HepG2 (cell line): ENCODE measurements at regions not wholly inside any gene's neighbourhood (a gene's known extent, or its start where the extent isn't known, plus 50 kb on each side); places are given as distances from the start of the nearest gene placed in this dataset.

Experiments
- ATAC-seq: fragments of 200-7000 bp; cut with Tn5 transposase; 3 replicates; pipeline ENCODE4 v1.9.1; 2020; ENCODE audit warnings: mild to moderate bottlenecking, moderate library complexity
- BruUV-seq: library from RNA; stranded (reverse); fragments of 400-500 nt; replicated peaks from 2 replicates; lab custom pipeline; 2021; lab: Mats Ljungman, UMichigan
- CTCF ChIA-PET: fragments of 300-600 bp; formaldehyde crosslinking; extraction: SDS; loops from one replicate; lab custom pipeline; 2021; ENCODE audit warnings: low total read pairs, inconsistent platforms, low intra/inter-chr PET ratio; lab: Yijun Ruan, JAX
- POLR2A ChIA-PET: fragments of 350-600 bp; sonication (Branson Sonifier 250); formaldehyde crosslinking; loops from one replicate; lab custom pipeline; 2020; ENCODE audit warnings: antibody characterized with exemption, inconsistent platforms; lab: Yijun Ruan, JAX
- DNase-seq: peaks from one replicate; pipeline ENCODE4 v3.0.0-alpha.2; 2015; ENCODE audit warnings: low spot score
- FAIRE-seq: peaks from 3 replicates; lab custom pipeline; 2011; peaks lifted over from hg19 to GRCh38; lab: Jason Lieb, UNC
- H2AFZ ChIP-seq: one replicate; pipeline ENCODE4 v1.6.1; 2011; ENCODE audit warnings: low read length, inconsistent platforms
- H3K27ac ChIP-seq: fragments of 300-600 bp; 3 replicates; pipeline ENCODE4 v1.8.0; 2011; ENCODE audit warnings: mixed run types, mild to moderate bottlenecking, mixed read lengths, low read length, inconsistent platforms; ENCODE audit not compliant: insufficient read depth; ENCODE audit errors: extremely low read length
- H3K27me3 ChIP-seq, 2 experiments: fragments of 200-600 bp in 1 of 2; 2 replicates in 1 of 2; 3 replicates in 1 of 2; pipeline versions ENCODE4 v1.6.0 to v1.8.0; 2011; ENCODE audit warnings: low read length in 2 of 2, mild to moderate bottlenecking in 2 of 2, moderate library complexity in 2 of 2, inconsistent platforms in 1 of 2; ENCODE audit not compliant: insufficient read depth in 2 of 2, control insufficient read depth in 1 of 2
- H3K36me3 ChIP-seq, 2 experiments: fragments of 200-600 bp in 1 of 2; replicated peaks in 1 of 2; 2 replicates in 1 of 2; 3 replicates in 1 of 2; pipeline versions ENCODE4 v1.5.1 to v1.8.0; 2011; ENCODE audit warnings: low read length in 2 of 2, inconsistent platforms in 1 of 2; ENCODE audit not compliant: insufficient read depth in 2 of 2, control insufficient read depth in 1 of 2
- H3K4me1 ChIP-seq: 2 replicates; pipeline ENCODE4 v1.5.1; 2012; ENCODE audit warnings: low read length, inconsistent platforms; ENCODE audit not compliant: insufficient read depth
- H3K4me2 ChIP-seq: 2 replicates; pipeline ENCODE4 v1.6.0; 2011; ENCODE audit warnings: low read depth, low read length, inconsistent platforms
- H3K4me3 ChIP-seq, 3 experiments: fragments of 200-600 bp in 1 of 3; sonication (generic), shearing (Covaris generic) in 1 of 3; replicated peaks in 1 of 3; 2 replicates each; pipeline ENCODE4 v1.5.1; 2011 to 2016; ENCODE audit warnings: low read length in 3 of 3, inconsistent platforms in 2 of 3, low read depth in 2 of 3, mild to moderate bottlenecking in 2 of 3, control low read depth in 1 of 3, mixed read lengths in 1 of 3; ENCODE audit not compliant: insufficient read depth in 1 of 3
- H3K79me2 ChIP-seq: one replicate; pipeline ENCODE4 v1.6.1; 2011; ENCODE audit warnings: low read length, inconsistent platforms; ENCODE audit not compliant: insufficient read depth
- H3K9ac ChIP-seq: 2 replicates; pipeline ENCODE4 v1.6.0; 2011; ENCODE audit warnings: mild to moderate bottlenecking, low read depth, low read length, inconsistent platforms; ENCODE audit not compliant: insufficient read depth
- H3K9me3 ChIP-seq: 2 replicates; pipeline ENCODE4 v1.5.1; 2012; ENCODE audit warnings: mild to moderate bottlenecking, low read length
- H4K20me1 ChIP-seq: 2 replicates; pipeline ENCODE4 v1.6.0; 2011; ENCODE audit warnings: inconsistent platforms, mild to moderate bottlenecking, low read length, moderate library complexity; ENCODE audit not compliant: insufficient read depth
- ATAD3A ChIP-seq: sonication (generic); formaldehyde crosslinking; IDR thresholded peaks from 2 replicates; pipeline ENCODE4 v1.4.0; 2020; ENCODE audit warnings: missing genetic modification reagents
- DPF2 ChIP-seq: sonication (generic); formaldehyde crosslinking; IDR thresholded peaks from 2 replicates; pipeline ENCODE4 v1.4.0; 2020; ENCODE audit warnings: mild to moderate bottlenecking, low read depth, missing genetic modification reagents, borderline replicate concordance
- ELF3 ChIP-seq: IDR thresholded peaks from 2 replicates; pipeline ENCODE4 v1.6.1; 2016; ENCODE audit warnings: missing genetic modification reagents, missing compliant biosample characterization
- FOSL2 ChIP-seq: sonication (generic); formaldehyde crosslinking; IDR thresholded peaks from 2 replicates; pipeline ENCODE4 v1.4.0; 2020; ENCODE audit warnings: missing genetic modification reagents
- POLR2AphosphoS5 ChIP-seq: IDR thresholded peaks from 2 replicates; pipeline ENCODE4 v1.6.1; 2012; ENCODE audit warnings: low read depth, low read length
- RNF2 ChIP-seq: fragments of 450-650 bp; conservative IDR thresholded peaks from 2 replicates; pipeline ENCODE4 v1.6.1; 2016; ENCODE audit warnings: low read depth
- SRY ChIP-seq: sonication (generic); formaldehyde crosslinking; IDR thresholded peaks from 2 replicates; pipeline ENCODE4 v1.8.0; 2022; ENCODE audit warnings: mild to moderate bottlenecking, missing genetic modification reagents
- TP53 ChIP-seq: sonication (generic); formaldehyde crosslinking; conservative IDR thresholded peaks from 2 replicates; pipeline ENCODE4 v1.4.0; 2020; ENCODE audit warnings: missing genetic modification reagents
- ZNF564 ChIP-seq: sonication (generic); formaldehyde crosslinking; IDR thresholded peaks from 2 replicates; pipeline ENCODE4 v1.8.1; 2023; ENCODE audit warnings: mild to moderate bottlenecking, missing genetic modification reagents
- ZNF598 ChIP-seq: sonication (generic); formaldehyde crosslinking; IDR thresholded peaks from 2 replicates; pipeline ENCODE4 v1.5.1; 2020; ENCODE audit warnings: mild to moderate bottlenecking, missing genetic modification reagents, borderline replicate concordance
- ZNF749 ChIP-seq: sonication (generic); formaldehyde crosslinking; IDR thresholded peaks from 2 replicates; pipeline ENCODE4 v1.8.0; 2022; ENCODE audit warnings: mild to moderate bottlenecking, missing genetic modification reagents, moderate library complexity, borderline replicate concordance
- WGBS: methylation state at CpG from one replicate; pipeline ENCODE4 v1.1.6; 2017; ENCODE audit warnings: low lambda C conversion rate; 5-methylcytosine and 5-hydroxymethylcytosine counted together
- in situ Hi-C: cut with HindIII; loops from 2 replicates; pipeline ENCODE4 v1.10.0; 2017; ENCODE audit warnings: low pct_unique_long_range_greater_than_20kb; ENCODE audit not compliant: extremely low pct_ligation_motif_present
- intact Hi-C: fragments of 100-400 bp; cut with micrococcal nuclease; formaldehyde crosslinking; loops from one replicate; pipeline ENCODE4 v1.10.0; 2022; ENCODE audit not compliant: unreplicated experiment
- TF ChIP-seq, protein P1 (sequence below): sonication (generic); formaldehyde crosslinking; IDR thresholded peaks from 2 replicates; pipeline ENCODE4 v1.4.0; 2020; ENCODE audit warnings: missing genetic modification reagents
- TF ChIP-seq, protein P2 (sequence below): IDR thresholded peaks from 2 replicates; pipeline ENCODE4 v1.6.1; 2016; ENCODE audit warnings: mild to moderate bottlenecking, missing biosample characterization, missing genetic modification reagents
- TF ChIP-seq, protein P3 (sequence below): IDR thresholded peaks from 2 replicates; pipeline ENCODE4 v1.6.1; 2016; ENCODE audit warnings: control low read depth
- TF ChIP-seq, protein P4 (sequence below): sonication (generic); formaldehyde crosslinking; IDR thresholded peaks from 2 replicates; pipeline ENCODE4 v1.4.0; 2020; ENCODE audit warnings: missing genetic modification reagents
- TF ChIP-seq, protein P5 (sequence below): sonication (generic); formaldehyde crosslinking; conservative IDR thresholded peaks from 2 replicates; pipeline ENCODE4 v1.4.0; 2020; ENCODE audit warnings: missing genetic modification reagents

DNA sequence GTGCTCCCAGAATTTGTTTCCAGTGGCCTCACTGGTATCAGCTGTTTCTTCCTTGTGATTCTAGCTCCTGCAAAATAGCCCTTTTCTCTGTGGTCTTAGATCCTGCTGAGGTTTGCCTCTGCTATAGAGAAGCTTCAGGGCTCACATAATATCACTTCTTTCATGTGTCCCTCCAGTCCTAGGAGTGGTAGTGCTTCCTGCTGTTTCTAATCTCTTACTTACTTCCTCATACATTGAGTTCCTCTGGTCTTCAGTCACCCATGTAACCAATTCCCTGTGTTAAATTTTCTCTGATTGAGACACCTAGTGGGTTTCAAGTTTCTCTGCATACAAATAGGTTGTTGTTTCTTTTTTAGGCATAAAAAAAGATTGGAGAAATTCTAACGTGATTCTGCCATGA, 1567.9 kb downstream of the ARAP2 start (continued):
- TF ChIP-seq, protein P1, sequence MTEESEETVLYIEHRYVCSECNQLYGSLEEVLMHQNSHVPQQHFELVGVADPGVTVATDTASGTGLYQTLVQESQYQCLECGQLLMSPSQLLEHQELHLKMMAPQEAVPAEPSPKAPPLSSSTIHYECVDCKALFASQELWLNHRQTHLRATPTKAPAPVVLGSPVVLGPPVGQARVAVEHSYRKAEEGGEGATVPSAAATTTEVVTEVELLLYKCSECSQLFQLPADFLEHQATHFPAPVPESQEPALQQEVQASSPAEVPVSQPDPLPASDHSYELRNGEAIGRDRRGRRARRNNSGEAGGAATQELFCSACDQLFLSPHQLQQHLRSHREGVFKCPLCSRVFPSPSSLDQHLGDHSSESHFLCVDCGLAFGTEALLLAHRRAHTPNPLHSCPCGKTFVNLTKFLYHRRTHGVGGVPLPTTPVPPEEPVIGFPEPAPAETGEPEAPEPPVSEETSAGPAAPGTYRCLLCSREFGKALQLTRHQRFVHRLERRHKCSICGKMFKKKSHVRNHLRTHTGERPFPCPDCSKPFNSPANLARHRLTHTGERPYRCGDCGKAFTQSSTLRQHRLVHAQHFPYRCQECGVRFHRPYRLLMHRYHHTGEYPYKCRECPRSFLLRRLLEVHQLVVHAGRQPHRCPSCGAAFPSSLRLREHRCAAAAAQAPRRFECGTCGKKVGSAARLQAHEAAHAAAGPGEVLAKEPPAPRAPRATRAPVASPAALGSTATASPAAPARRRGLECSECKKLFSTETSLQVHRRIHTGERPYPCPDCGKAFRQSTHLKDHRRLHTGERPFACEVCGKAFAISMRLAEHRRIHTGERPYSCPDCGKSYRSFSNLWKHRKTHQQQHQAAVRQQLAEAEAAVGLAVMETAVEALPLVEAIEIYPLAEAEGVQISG (CRISPR knock-in tag): no peak
- TF ChIP-seq, protein P2, sequence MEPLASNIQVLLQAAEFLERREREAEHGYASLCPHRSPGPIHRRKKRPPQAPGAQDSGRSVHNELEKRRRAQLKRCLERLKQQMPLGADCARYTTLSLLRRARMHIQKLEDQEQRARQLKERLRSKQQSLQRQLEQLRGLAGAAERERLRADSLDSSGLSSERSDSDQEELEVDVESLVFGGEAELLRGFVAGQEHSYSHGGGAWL (CRISPR knock-in tag): no peak
- TF ChIP-seq ZNF564 (no peak), RNF2 (no peak)
- TF ChIP-seq, protein P3, sequence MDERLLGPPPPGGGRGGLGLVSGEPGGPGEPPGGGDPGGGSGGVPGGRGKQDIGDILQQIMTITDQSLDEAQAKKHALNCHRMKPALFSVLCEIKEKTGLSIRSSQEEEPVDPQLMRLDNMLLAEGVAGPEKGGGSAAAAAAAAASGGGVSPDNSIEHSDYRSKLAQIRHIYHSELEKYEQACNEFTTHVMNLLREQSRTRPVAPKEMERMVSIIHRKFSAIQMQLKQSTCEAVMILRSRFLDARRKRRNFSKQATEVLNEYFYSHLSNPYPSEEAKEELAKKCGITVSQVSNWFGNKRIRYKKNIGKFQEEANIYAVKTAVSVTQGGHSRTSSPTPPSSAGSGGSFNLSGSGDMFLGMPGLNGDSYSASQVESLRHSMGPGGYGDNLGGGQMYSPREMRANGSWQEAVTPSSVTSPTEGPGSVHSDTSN (CRISPR knock-in tag): no peak

DNA sequence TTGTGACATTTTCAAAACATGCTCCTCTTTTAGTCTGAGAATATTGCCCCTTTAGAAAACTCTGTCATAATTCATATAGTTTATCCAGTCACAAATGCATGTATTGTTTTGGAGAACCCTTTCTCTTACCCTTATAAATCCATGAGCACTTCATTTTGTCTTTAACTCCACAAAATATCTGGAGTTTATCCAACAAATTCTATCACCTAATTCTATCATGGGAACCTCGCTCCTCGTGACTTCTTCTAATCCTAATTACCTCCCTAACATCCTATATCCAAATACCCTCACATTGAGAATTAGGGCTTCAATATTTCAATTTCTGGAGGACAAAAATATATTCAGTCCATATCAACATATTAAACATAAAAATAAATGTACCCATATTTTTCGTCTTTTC, 1565.9 kb downstream of the ARAP2 start:
- Histone ChIP-seq H3K9me3 (peaks cover 2% of the 10 kb centered on the region), H3K79me2 (no peaks in the 10 kb centered on the region), H4K20me1 (no peaks in the 10 kb centered on the region), H3K9ac (no peak overlapping the region), H3K4me1 (no peaks in the 10 kb centered on the region), H3K27ac (no peak overlapping the region), H3K4me2 (no peak overlapping the region), H3K27me3 (no peaks in the 10 kb centered on the region), H3K36me3 (no peaks in the 10 kb centered on the region), H2AFZ (no peak overlapping the region), H3K4me3 (no peak overlapping the region)
- no TSS peak for BruUV-seq
- DNase-seq (no peak), FAIRE-seq (no peak), ATAC-seq (no peak)
- ChIA-PET POLR2A (no interaction called here), CTCF (no interaction called here)
- in situ Hi-C loops: no loop called here
- WGBS: under 1% methylated on average over 3 of the region's 3 CpGs
- intact Hi-C loops: no loop called here
- TF ChIP-seq ELF3 (CRISPR knock-in tag): no peak
- TF ChIP-seq TP53 (CRISPR knock-in tag): no peak
- no peak for TF ChIP-seq ZNF749
- TF ChIP-seq ATAD3A (CRISPR knock-in tag): no peak
- TF ChIP-seq, protein P4, sequence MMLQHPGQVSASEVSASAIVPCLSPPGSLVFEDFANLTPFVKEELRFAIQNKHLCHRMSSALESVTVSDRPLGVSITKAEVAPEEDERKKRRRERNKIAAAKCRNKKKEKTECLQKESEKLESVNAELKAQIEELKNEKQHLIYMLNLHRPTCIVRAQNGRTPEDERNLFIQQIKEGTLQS (CRISPR knock-in tag): no peak
- TF ChIP-seq, protein P5, sequence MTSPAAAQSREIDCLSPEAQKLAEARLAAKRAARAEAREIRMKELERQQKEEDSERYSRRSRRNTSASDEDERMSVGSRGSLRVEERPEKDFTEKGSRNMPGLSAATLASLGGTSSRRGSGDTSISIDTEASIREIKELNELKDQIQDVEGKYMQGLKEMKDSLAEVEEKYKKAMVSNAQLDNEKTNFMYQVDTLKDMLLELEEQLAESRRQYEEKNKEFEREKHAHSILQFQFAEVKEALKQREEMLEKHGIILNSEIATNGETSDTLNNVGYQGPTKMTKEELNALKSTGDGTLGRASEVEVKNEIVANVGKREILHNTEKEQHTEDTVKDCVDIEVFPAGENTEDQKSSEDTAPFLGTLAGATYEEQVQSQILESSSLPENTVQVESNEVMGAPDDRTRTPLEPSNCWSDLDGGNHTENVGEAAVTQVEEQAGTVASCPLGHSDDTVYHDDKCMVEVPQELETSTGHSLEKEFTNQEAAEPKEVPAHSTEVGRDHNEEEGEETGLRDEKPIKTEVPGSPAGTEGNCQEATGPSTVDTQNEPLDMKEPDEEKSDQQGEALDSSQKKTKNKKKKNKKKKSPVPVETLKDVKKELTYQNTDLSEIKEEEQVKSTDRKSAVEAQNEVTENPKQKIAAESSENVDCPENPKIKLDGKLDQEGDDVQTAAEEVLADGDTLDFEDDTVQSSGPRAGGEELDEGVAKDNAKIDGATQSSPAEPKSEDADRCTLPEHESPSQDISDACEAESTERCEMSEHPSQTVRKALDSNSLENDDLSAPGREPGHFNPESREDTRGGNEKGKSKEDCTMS: no peak
- TF ChIP-seq FOSL2 (CRISPR knock-in tag): no peak
- no peak for TF ChIP-seq ZNF598 (CRISPR knock-in tag)
- TF ChIP-seq DPF2: no peak
- no peak for TF ChIP-seq POLR2AphosphoS5
- TF ChIP-seq SRY (CRISPR knock-in tag): no peak
